GM19238 (cell line): ENCODE measurements at regions not wholly inside any gene's neighbourhood (a gene's known extent, or its start where the extent isn't known, plus 50 kb on each side); places are given as distances from the start of the nearest gene placed in this dataset.

Experiments
- DNase-seq: peaks from one replicate; pipeline ENCODE4 v3.0.0; 2011; ENCODE audit warnings: low spot score; ENCODE audit not compliant: insufficient read length

GRCh38 chr1:199774433-199775089 is 252.9 kb upstream of the NR5A2 start:
- no peak for DNase-seq

GRCh38 chr1:199776768-199777497 is 250.6 kb upstream of the NR5A2 start:
- no peak for DNase-seq

- DNase-seq, result no peak
These were observed 249.1 kb upstream of the NR5A2 start for GRCh38 chr1:199778324-199778955.

- DNase-seq, result no peak
These were observed 247.4 kb upstream of the NR5A2 start for GRCh38 chr1:199780091-199780490.

- DNase-seq, result no peak
These were observed 246.4 kb upstream of the NR5A2 start for GRCh38 chr1:199780948-199781670.

GRCh38 chr1:199784138-199784895 is 243.2 kb upstream of the NR5A2 start:
- no peak for DNase-seq

- no peak for DNase-seq
These were observed 240.8 kb upstream of the NR5A2 start for GRCh38 chr1:199786695-199787094.

- no peak for DNase-seq
These were observed 238.4 kb upstream of the NR5A2 start for GRCh38 chr1:199789141-199789540.

- no peak for DNase-seq
These were observed 236.0 kb upstream of the NR5A2 start for GRCh38 chr1:199791495-199791894.

- no peak for DNase-seq
These were observed 234.6 kb upstream of the NR5A2 start for GRCh38 chr1:199792874-199793273.

- no peak for DNase-seq
These were observed 233.2 kb upstream of the NR5A2 start for GRCh38 chr1:199794105-199794863.

- no peak for DNase-seq
These were observed 228.4 kb upstream of the NR5A2 start for GRCh38 chr1:199799116-199799515.

- DNase-seq, result no peak
These were observed 223.0 kb upstream of the NR5A2 start for GRCh38 chr1:199804526-199804925.

- DNase-seq, result no peak
These were observed 219.2 kb upstream of the NR5A2 start for GRCh38 chr1:199808110-199808870.

- DNase-seq, result no peak
These were observed 218.2 kb upstream of the NR5A2 start for GRCh38 chr1:199809311-199809710.

GRCh38 chr1:199811163-199811562 is 216.3 kb upstream of the NR5A2 start:
- DNase-seq, result no peak

GRCh38 chr1:199813198-199813597 is 214.3 kb upstream of the NR5A2 start:
- DNase-seq, result no peak

- DNase-seq, result no peak
These were observed 211.6 kb upstream of the NR5A2 start for GRCh38 chr1:199815947-199816346.

- no peak for DNase-seq
These were observed 210.2 kb upstream of the NR5A2 start for GRCh38 chr1:199817266-199817665.
